Calu3 (cell line): ENCODE measurements at regions not wholly inside any gene's neighbourhood (a gene's known extent, or its start where the extent isn't known, plus 50 kb on each side); places are given as distances from the start of the nearest gene placed in this dataset.

Experiments used
- BruUV-seq: library from RNA; stranded (reverse); fragments of 400-500 nt; replicated peaks from 2 replicates; lab custom pipeline; 2021; lab: Mats Ljungman, UMichigan
- CTCF ChIA-PET: fragments of 300-600 bp; sonication (Branson Sonifier 250); formaldehyde crosslinking; loops from one replicate; lab custom pipeline; 2022; ENCODE audit warnings: antibody characterized with exemption; lab: Charles Lee
- DNase-seq: peaks from one replicate; pipeline ENCODE4 v3.0.0; 2022
- H3K27ac Mint-ChIP-seq: one replicate; pipeline ENCODE4 v1.8.0; 2022; ENCODE audit warnings: mixed read lengths; ENCODE audit not compliant: unreplicated experiment
- H3K27me3 Mint-ChIP-seq: one replicate; pipeline ENCODE4 v1.8.0; 2022; ENCODE audit warnings: mixed read lengths; ENCODE audit not compliant: unreplicated experiment
- H3K36me3 Mint-ChIP-seq: one replicate; pipeline ENCODE4 v1.8.0; 2022; ENCODE audit warnings: mild to moderate bottlenecking, moderate library complexity, mixed read lengths; ENCODE audit not compliant: insufficient read depth, unreplicated experiment
- H3K4me1 Mint-ChIP-seq: one replicate; pipeline ENCODE4 v1.8.0; 2022; ENCODE audit warnings: mild to moderate bottlenecking, low read depth, mixed read lengths; ENCODE audit not compliant: unreplicated experiment
- H3K4me3 Mint-ChIP-seq: one replicate; pipeline ENCODE4 v1.8.0; 2022; ENCODE audit warnings: mild to moderate bottlenecking, low read depth, moderate library complexity, mixed read lengths; ENCODE audit not compliant: unreplicated experiment
- H3K9me3 Mint-ChIP-seq: one replicate; pipeline ENCODE4 v1.8.0; 2022; ENCODE audit warnings: low read depth, mixed read lengths; ENCODE audit not compliant: unreplicated experiment
- intact Hi-C: fragments of 100-400 bp; cut with micrococcal nuclease; formaldehyde crosslinking; loops from one replicate; pipeline ENCODE4 v1.10.0; 2022; ENCODE audit not compliant: unreplicated experiment
- TF ChIP-seq, protein P1 (sequence below): fragments of 200-600 bp; IDR thresholded peaks from one replicate; pipeline ENCODE4 v1.8.0; 2022; ENCODE audit warnings: antibody characterized with exemption; ENCODE audit not compliant: unreplicated experiment

GRCh38 chr2:240290432-240291336, 144.8 kb upstream of the GPC1 start:
- Mint-ChIP-seq H3K4me1 (no peaks in the 10 kb centered on the region), H3K27ac (no peak overlapping the region), H3K36me3 (no peaks in the 10 kb centered on the region), H3K9me3 (no peaks in the 10 kb centered on the region), H3K27me3 (peaks cover 87% of the 10 kb centered on the region), H3K4me3 (no peak overlapping the region)
- TF ChIP-seq, protein P1, sequence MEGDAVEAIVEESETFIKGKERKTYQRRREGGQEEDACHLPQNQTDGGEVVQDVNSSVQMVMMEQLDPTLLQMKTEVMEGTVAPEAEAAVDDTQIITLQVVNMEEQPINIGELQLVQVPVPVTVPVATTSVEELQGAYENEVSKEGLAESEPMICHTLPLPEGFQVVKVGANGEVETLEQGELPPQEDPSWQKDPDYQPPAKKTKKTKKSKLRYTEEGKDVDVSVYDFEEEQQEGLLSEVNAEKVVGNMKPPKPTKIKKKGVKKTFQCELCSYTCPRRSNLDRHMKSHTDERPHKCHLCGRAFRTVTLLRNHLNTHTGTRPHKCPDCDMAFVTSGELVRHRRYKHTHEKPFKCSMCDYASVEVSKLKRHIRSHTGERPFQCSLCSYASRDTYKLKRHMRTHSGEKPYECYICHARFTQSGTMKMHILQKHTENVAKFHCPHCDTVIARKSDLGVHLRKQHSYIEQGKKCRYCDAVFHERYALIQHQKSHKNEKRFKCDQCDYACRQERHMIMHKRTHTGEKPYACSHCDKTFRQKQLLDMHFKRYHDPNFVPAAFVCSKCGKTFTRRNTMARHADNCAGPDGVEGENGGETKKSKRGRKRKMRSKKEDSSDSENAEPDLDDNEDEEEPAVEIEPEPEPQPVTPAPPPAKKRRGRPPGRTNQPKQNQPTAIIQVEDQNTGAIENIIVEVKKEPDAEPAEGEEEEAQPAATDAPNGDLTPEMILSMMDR = no peak
- BruUV-seq = no TSS peak
- intact Hi-C loops = no loop called here
- no peak for DNase-seq
- CTCF ChIA-PET = no interaction called here

- TF ChIP-seq, protein P1 = no peak
- CTCF ChIA-PET = no interaction called here
- no peak overlapping the region for H3K27ac Mint-ChIP-seq
- H3K27me3 Mint-ChIP-seq = peaks cover 87% of the 10 kb centered on the region
- DNase-seq = no peak
- H3K9me3 Mint-ChIP-seq = no peaks in the 10 kb centered on the region
- no peak overlapping the region for H3K4me3 Mint-ChIP-seq
- intact Hi-C loops = no loop called here
- no peaks in the 10 kb centered on the region for H3K4me1 Mint-ChIP-seq
- no peaks in the 10 kb centered on the region for H3K36me3 Mint-ChIP-seq
- no TSS peak for BruUV-seq
Observed at GRCh38 chr2:240291337-240292034, 144.0 kb upstream of the GPC1 start.

DNA sequence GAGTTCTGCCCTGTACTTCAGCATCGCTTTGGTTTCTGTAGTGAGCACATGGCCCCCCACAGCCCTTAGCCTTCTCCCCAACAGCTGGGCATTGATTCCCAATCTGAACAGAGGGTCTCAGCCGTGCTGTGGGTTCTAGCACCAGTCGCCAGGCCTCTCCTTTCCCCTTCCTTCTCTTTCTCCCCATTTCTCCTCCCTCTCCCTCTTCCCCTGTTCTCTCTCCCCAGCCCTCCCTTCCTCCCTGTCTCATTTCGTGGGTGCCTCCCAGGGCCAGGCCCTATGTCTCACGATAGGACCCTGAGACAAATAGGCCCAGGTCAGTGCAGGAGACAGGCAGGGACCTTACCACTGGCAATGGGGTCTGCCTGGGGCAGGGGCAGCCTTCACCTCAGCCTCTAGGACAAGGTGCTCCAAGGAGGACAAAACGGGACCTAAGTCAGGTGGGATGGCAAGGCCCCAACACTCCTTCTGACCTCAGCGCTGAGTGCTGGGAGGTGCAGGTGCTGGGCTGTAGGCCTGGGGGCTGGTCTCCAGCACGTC, 143.4 kb upstream of the GPC1 start:
- BruUV-seq = no TSS peak
- Mint-ChIP-seq H3K9me3 (no peaks in the 10 kb centered on the region), H3K36me3 (no peaks in the 10 kb centered on the region), H3K27ac (no peak overlapping the region), H3K27me3 (peaks cover 84% of the 10 kb centered on the region), H3K4me1 (no peaks in the 10 kb centered on the region), H3K4me3 (no peak overlapping the region)
- intact Hi-C loops = no loop called here
- DNase-seq = no peak
- TF ChIP-seq, protein P1 = no peak
- CTCF ChIA-PET = no interaction called here

GRCh38 chr2:240292619-240293525, 142.6 kb upstream of the GPC1 start:
- Mint-ChIP-seq H3K27ac (no peak overlapping the region), H3K4me3 (no peak overlapping the region), H3K36me3 (no peaks in the 10 kb centered on the region), H3K27me3 (peaks cover 76% of the 10 kb centered on the region), H3K9me3 (no peaks in the 10 kb centered on the region), H3K4me1 (no peaks in the 10 kb centered on the region)
- BruUV-seq = no TSS peak
- no peak for DNase-seq
- CTCF ChIA-PET = interaction anchor here (0.6 to 1.0 kb wide), 2 partner anchors 14 to 543 kb away, joined by 3 read pairs; no protein-coding TSS in a partner anchor
- intact Hi-C loops = no loop called here
- TF ChIP-seq, protein P1 = no peak
